ES-I3 (cell line): ENCODE measurements at regions not wholly inside any gene's neighbourhood (a gene's known extent, or its start where the extent isn't known, plus 50 kb on each side); places are given as distances from the start of the nearest gene placed in this dataset.

Source experiments
- H3K36me3 ChIP-seq: 2 replicates; pipeline ENCODE4 v1.6.1; 2013; ENCODE audit warnings: mild to moderate bottlenecking, low read length, control low read depth, moderate library complexity; ENCODE audit not compliant: insufficient read depth
- H3K4me1 ChIP-seq: 2 replicates; pipeline ENCODE4 v1.6.1; 2013; ENCODE audit warnings: mild to moderate bottlenecking, control low read depth, low read length; ENCODE audit not compliant: insufficient read depth
- H3K9ac ChIP-seq: 2 replicates; pipeline ENCODE4 v1.6.1; 2013; ENCODE audit warnings: low read depth, mild to moderate bottlenecking, low read length, moderate library complexity
- H3K9me3 ChIP-seq: 2 replicates; pipeline ENCODE4 v1.6.1; 2013; ENCODE audit warnings: mild to moderate bottlenecking, low read length, moderate library complexity; ENCODE audit not compliant: control insufficient read depth, insufficient read depth

DNA sequence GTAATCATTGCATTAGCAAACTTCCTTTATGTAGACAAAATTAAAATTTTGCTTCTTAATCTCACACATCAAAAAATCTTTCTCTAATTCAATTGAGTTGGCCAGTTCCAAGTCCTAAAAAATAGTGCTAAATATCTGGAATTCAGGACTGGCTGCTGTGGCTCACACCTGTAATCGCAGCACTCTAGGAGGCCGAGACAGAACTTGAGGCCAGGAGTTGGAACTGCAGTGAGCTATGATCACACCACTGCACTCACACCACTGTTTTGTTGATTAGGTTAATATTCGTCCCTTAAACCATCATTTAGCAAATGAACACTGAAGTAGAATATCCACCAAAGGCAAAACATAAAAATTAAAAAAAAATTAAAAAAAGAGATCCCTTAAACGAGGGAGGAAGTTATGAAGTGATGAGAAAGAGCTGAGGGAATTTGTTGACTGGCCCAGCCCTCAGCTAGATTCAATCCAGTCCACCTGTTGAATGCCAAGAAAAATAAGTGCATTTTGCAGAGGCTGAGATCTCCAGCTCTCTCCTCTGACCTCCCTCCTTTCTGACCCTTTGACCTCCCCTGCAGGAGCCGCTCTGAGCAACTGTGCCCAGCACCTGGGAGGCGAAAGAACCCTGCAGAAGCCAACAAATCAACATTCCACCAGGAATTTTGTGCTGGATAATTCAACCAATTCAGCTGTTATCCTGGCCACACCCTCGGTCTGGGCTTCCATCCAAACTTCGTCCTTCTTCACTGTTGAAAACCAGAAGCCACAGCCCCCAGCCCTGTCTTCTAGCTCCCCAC lies 96.8 kb downstream of the OR2K2 start:
- Histone ChIP-seq H3K36me3 (no peaks in the 10 kb centered on the region), H3K4me1 (no peaks in the 10 kb centered on the region), H3K9ac (no peak overlapping the region), H3K9me3 (no peaks in the 10 kb centered on the region)

DNA sequence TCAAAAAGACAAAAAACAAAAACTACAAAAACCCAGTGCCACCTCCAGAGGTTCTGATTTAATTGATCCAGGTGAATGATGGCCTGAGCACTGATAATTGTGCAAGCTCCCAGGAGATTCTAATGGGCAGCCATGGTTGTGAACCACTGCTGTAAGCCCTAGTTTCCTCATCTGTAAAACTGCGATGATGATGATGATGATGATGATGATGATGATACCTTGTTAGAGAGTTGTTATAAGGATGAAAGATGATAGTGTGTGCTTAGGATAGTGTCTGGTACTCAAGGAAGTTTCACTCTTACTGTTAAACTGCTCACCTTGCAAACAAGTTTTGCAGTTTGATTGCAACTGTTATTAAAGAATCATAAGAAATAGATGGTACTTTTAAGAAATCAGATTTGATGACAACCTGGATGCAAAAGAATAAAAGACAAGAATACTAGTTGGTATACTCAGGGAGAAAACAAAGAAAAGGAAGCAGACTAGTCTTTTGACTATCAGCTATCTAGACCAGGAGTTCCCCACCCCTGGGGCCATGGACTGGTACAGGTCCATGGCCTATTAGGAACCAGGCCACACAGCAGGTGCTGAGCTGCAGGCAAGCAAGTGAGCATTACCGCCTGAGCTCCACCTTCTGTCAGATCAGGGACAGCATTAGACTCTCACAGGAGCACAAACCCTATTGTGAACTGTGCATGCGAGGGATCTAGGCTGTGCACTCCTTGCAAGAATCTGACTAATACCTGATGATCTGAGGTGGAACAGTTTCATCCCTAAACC lies 98.0 kb downstream of the OR2K2 start:
- no peak overlapping the region for H3K9ac ChIP-seq
- H3K36me3 ChIP-seq, result no peaks in the 10 kb centered on the region
- H3K9me3 ChIP-seq, result no peaks in the 10 kb centered on the region
- H3K4me1 ChIP-seq, result no peaks in the 10 kb centered on the region

DNA sequence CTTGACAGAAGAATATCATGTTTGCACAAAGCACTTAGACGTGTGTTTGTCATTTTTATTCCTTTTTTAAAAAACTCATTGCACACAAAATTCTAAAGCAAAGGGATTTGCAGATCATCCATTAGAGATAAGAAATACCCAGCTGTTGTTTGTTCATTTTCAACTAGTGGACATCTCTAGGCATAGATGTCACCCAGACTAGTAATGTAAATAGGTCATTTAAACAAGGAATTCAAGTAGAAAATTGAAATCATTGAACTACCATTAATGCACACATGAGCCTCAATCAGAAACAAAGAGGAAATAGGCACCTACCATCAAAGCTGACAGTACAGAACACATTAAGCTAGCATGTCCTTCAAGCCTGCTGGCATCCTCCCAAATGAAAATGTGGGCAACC lies 107.3 kb downstream of the OR2K2 start:
- Histone ChIP-seq H3K9me3 (no peaks in the 10 kb centered on the region), H3K9ac (no peak overlapping the region), H3K36me3 (no peaks in the 10 kb centered on the region), H3K4me1 (no peaks in the 10 kb centered on the region)

DNA sequence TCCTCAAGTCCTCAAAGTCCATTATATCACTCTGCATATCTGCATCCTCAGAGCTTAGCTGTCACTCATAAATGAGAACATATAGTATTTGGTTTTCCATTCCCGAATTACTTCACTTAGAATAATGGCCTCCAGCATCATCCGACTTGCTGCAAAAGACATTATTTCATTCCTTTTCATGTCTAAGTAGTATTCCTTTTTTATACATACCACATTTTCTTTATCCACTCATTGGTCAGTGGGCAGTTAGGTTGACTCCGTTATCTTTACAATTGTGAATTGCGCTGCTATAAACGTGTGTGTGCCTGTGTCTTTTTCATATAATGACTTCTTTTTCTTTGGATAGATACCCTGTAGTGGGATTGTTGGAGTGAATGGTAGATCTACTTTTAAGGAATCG lies 117.2 kb downstream of the OR2K2 start:
- Histone ChIP-seq H3K4me1 (no peaks in the 10 kb centered on the region), H3K9me3 (peaks cover 11% of the 10 kb centered on the region), H3K36me3 (no peaks in the 10 kb centered on the region), H3K9ac (no peak overlapping the region)

DNA sequence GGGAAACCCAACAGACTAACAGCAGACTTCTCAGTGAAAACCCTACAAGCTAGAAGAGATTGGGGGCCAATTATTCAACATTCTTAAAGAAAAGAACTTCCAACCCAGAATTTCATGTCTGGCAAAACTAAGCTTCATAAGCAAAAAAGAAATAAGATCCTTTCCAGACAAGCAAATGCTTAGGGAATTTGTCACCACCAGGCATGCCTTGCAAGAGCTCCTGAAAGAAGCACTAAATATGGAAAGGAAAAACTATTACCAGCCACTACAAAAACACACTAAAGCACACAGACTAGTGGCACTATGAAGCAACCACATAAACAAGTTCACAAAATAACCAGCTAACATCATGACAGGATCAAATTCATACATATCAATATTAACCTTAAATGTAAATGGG lies 131.1 kb downstream of the OR2K2 start:
- Histone ChIP-seq H3K9ac (no peak overlapping the region), H3K4me1 (no peaks in the 10 kb centered on the region), H3K36me3 (no peaks in the 10 kb centered on the region), H3K9me3 (no peaks in the 10 kb centered on the region)

DNA sequence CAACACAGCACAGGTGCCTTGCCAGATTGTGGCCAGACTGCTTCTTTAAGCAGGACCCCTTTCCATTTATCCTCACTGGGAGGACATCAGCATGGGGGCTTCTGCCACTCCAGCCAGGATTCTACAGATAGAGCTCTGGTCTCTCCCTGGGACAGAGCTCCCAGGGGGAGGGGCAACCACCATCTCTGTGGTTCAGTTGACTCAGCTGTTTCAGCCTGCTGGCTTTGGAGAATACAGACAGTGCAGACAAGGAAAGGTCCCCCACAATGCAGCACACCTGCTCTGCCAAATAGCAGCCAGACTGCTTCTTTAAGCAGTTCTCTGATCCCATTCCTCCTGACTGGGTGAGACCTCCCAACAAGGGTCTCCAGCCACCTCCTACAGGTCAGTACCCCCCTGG lies 132.8 kb downstream of the OR2K2 start:
- Histone ChIP-seq H3K4me1 (no peaks in the 10 kb centered on the region), H3K9ac (no peak overlapping the region), H3K36me3 (no peaks in the 10 kb centered on the region), H3K9me3 (no peaks in the 10 kb centered on the region)

DNA sequence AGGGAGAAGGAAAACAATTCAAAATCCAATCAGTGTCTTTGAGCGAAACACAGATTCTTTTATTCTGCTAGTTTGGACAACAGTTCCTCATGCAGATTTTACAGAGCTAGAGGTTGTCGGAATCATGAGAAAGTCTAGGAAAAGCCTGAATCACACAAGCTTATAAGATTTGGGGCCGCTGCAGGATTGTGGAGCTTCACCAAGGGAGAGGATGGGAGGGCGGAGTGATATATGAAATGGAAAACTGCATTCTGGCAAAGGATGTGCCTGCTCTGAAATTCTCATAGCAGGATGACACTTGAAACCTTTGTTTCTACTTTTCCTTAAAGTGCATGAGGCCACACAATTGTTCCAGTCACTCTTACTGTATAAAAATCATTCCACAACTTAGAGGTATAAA lies 134.3 kb downstream of the OR2K2 start:
- no peaks in the 10 kb centered on the region for H3K36me3 ChIP-seq
- no peak overlapping the region for H3K9ac ChIP-seq
- H3K9me3 ChIP-seq, result no peaks in the 10 kb centered on the region
- no peaks in the 10 kb centered on the region for H3K4me1 ChIP-seq

DNA sequence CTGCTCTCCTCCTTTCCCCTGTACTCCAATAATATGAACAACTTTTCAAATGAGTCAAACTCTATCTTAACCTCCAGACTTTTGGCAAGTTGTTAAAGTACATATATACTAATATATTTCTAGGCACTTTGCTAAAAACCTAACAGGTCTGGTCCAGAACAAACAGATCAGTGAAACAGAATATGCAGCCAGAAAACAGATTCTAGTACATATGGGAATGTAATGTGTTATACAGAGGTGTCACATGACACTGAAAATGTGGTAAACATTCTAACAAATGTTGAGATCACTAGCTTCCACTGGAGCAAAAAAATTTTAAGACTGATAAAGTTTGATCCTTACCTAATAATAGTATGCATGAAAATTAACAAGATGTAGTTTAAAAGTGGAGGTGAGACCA lies 136.9 kb downstream of the OR2K2 start:
- Histone ChIP-seq H3K9ac (no peak overlapping the region), H3K4me1 (no peaks in the 10 kb centered on the region), H3K9me3 (no peaks in the 10 kb centered on the region), H3K36me3 (no peaks in the 10 kb centered on the region)

DNA sequence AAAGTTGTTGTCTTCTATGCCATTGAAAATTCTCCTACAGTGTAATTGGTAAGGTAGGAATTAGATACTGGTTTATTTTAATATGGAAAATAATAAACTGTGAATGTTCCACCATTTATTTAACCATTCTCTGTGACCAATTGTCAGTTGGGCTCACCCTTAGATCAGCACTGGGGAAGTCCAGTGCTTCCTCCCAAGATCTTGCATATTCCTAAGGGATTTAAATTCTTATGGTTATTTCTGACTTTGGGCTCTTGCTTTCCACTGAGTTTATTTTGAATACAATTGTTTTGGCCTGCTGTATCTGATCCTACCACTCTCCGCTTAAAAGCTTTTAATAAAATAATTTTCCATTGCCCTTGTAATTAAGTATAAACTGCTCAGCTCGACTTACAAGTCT lies 137.4 kb downstream of the OR2K2 start:
- Histone ChIP-seq H3K36me3 (no peaks in the 10 kb centered on the region), H3K4me1 (no peaks in the 10 kb centered on the region), H3K9ac (no peak overlapping the region), H3K9me3 (no peaks in the 10 kb centered on the region)

DNA sequence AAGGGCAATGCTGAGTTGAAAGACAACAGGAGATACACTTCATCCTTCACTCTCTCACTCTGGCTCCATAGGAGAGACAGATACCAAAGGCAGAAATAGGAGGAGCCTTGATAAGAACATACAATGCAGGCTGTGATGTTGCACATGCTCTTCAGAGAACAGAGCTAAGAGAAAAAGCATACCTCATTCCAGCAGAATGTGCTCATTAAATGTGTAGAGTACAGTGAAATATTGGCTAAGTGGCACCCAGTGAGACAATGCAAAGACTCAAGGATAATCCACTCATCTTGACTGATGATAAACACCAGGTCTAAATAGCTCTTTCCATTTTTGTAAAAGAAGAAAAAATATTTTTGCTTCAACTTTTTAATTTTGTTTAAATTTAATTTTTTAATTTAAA lies 139.7 kb downstream of the OR2K2 start:
- H3K36me3 ChIP-seq, result no peaks in the 10 kb centered on the region
- no peaks in the 10 kb centered on the region for H3K4me1 ChIP-seq
- no peak overlapping the region for H3K9ac ChIP-seq
- no peaks in the 10 kb centered on the region for H3K9me3 ChIP-seq

DNA sequence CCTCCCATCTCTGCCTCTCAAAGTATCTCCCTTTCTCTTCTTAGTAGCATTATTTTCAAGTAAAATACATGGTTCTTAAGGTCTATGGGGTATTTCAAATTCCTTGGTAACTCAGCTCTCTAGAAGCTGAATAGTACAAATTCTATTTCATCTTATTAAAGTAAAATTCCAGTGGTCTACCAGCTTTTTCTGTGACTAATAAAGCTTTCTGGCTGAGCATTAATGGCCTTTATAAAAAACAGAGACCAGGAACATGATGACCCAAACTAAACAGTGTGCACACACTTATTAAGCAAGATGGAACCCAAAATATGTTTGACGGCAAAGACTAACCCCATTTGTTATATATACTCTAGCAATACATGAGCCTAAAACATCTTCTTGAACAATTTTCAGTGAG lies 142.6 kb downstream of the OR2K2 start:
- no peaks in the 10 kb centered on the region for H3K36me3 ChIP-seq
- no peaks in the 10 kb centered on the region for H3K4me1 ChIP-seq
- no peaks in the 10 kb centered on the region for H3K9me3 ChIP-seq
- no peak overlapping the region for H3K9ac ChIP-seq

DNA sequence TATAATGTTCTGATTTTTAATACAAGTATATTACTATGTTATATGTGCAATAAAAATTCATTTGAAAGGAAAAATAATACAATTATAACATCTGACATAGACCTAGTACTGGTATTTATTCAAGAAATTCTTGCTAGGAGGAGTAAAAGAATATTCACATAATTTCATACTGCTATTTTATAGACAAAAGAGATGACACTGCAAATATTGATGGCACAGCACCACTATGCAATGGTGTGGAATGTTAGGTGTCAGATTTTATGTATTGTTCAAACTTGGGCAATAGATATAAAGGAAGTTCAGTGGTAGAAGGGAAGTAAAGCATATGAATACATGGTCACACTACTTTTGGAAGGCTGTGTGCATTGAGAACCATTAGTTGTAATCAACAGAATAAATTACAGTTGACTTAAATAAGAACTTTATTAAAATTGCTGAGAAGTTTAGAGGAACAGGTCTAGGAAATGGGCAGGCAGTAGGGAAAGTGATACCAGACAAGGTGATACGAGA lies 143.9 kb downstream of the OR2K2 start:
- H3K36me3 ChIP-seq, result no peaks in the 10 kb centered on the region
- no peaks in the 10 kb centered on the region for H3K4me1 ChIP-seq
- no peak overlapping the region for H3K9ac ChIP-seq
- no peaks in the 10 kb centered on the region for H3K9me3 ChIP-seq

DNA sequence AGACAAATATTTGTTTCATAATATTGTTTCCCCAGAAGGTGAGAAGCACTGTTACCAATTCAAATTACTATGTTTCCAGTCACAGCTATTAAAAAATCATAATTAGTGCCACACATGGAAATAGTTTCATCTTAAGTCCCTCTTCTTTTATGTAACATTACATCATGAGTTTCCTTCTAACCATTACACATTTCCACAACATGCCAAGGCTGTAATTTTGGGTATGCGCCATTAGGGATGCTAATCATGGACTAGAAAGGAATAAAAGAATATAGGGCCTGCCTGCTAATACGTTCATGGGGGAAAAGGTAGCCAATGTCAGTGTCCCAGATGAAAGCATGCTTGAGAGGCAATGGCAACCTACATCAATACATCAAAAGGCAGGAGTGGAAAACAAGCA lies 142.5 kb upstream of the LPAR1 start:
- H3K9ac ChIP-seq, result no peak overlapping the region
- no peaks in the 10 kb centered on the region for H3K4me1 ChIP-seq
- H3K36me3 ChIP-seq, result no peaks in the 10 kb centered on the region
- H3K9me3 ChIP-seq, result no peaks in the 10 kb centered on the region

DNA sequence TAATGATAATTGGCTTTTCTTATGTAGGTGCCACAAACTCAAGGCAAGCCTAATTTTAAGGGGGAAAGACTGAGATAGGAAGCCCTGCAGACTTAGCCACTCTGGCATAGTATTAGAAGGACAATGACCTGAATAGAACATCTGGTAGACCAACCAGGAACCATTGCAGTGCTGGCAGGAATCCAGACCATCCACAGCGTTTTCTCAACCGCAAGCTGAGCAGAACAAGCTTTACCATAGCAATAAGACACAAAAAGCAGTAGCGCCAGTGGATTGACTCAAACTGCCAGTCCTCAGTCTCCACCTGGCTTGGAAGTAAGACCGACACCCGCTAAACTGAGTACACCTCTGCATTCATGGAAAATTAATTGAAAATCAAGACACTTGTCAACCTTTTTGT lies 141.3 kb upstream of the LPAR1 start:
- no peaks in the 10 kb centered on the region for H3K36me3 ChIP-seq
- no peak overlapping the region for H3K9ac ChIP-seq
- H3K9me3 ChIP-seq, result no peaks in the 10 kb centered on the region
- no peaks in the 10 kb centered on the region for H3K4me1 ChIP-seq
